Coronary artery (tissue), 2 donors: ENCODE measurements at regions not wholly inside any gene's neighbourhood (a gene's known extent, or its start where the extent isn't known, plus 50 kb on each side); places are given as distances from the start of the nearest gene placed in this dataset.

Experiments used
- DNase-seq: peaks from one replicate; pipeline ENCODE4 v3.0.0-alpha.2; 2017; ENCODE audit warnings: low spot score
- H3K27ac ChIP-seq, 2 donors: fragments of 200-600 bp; sonication (generic); one replicate each; pipeline ENCODE4 v1.5.1; 2016 to 2019
- H3K4me3 ChIP-seq: fragments of 200-600 bp; sonication (generic); 2 replicates; pipeline ENCODE4 v1.5.1; 2016; ENCODE audit warnings: mild to moderate bottlenecking, moderate library complexity
- CTCF ChIP-seq: fragments of 200-600 bp; sonication (generic); IDR thresholded peaks from one replicate; pipeline ENCODE4 v1.5.1; 2019; ENCODE audit warnings: antibody characterized with exemption

- no peak for DNase-seq
- Histone ChIP-seq H3K27ac (no peak overlapping the region), H3K4me3 (no peak overlapping the region)
- no peak for TF ChIP-seq CTCF
Measured at GRCh38 chr10:130801784-130802183, 509.7 kb downstream of the TCERG1L start.

GRCh38 chr10:130802301-130802700 lies 509.2 kb downstream of the TCERG1L start:
- H3K27ac ChIP-seq, result no peak overlapping the region
- H3K4me3 ChIP-seq, result no peak overlapping the region
- no peak for TF ChIP-seq CTCF
- DNase-seq, result no peak

DNA sequence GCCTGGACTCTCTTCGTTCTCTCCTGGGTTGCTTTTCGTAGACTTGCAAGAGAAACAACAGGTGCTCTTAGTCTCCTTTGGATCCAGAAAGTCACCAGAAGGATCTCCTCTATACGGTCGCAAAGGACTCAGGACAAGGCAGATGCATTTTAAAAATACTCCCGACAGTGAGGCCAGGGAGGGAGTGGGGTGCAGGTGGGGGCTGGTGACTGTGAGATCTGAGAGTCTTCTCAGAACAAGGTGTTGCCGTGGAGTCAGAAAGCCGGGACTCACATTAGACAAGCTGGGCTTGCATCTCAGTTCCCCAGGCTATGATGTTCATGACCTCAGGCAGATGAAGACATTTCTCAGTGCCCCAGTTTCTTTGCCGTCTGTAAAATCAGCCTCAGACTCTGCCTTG lies 507.2 kb downstream of the TCERG1L start:
- Histone ChIP-seq H3K4me3 (no peak overlapping the region), H3K27ac (no peak overlapping the region)
- TF ChIP-seq CTCF, result no peak
- DNase-seq, result peak; percentile 22

- peak; percentile 67 for DNase-seq
- TF ChIP-seq CTCF, result no peak
- Histone ChIP-seq H3K4me3 (no peak overlapping the region), H3K27ac (no peak overlapping the region)
Measured at GRCh38 chr10:130804778-130805634, 506.5 kb downstream of the TCERG1L start.

- DNase-seq, result peak; percentile 59
- no peak overlapping the region for H3K4me3 ChIP-seq
- no peak overlapping the region for H3K27ac ChIP-seq
- no peak for TF ChIP-seq CTCF
Measured at GRCh38 chr10:130805635-130806030, 505.9 kb downstream of the TCERG1L start.

DNA sequence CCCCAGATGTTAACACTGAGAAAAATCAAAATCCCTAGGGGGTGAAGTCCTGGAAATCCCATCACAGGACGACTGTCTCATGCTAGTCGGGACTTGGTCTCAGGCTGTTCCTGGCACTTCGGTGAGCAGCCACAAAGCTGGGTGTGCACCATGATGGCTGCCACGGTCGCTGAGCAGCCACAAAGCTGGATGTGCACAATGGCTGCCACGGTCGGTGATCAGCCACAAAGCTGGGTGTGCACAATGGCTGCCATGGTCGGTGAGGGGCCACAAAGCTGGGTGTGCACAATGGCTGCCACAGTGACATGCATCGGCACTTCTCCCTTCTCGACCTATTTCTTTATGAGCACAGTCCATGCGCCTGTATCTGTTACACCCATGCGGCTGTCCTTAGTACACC lies 505.1 kb downstream of the TCERG1L start:
- TF ChIP-seq CTCF, result no peak
- no peak overlapping the region for H3K4me3 ChIP-seq
- H3K27ac ChIP-seq, result no peak overlapping the region
- no peak for DNase-seq

DNA sequence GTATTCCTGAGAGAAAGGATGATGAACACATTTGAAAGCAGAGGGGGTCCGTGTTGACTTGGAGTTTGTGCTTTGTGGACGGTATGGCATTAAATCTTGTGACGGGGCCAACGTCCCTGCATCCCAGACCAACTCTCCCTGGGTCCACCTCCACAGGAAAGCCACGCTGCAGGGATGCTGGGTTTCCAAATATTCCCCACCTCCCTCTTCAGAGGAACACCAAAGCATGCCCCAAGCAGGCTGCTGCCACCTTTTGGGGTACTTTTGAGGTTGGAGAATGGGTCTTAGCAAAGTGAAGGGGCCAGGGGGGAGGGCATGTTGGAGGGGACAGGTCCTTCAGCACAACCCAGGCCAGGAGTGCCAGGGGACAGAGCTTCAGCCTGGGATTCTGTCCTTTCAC lies 504.4 kb downstream of the TCERG1L start:
- Histone ChIP-seq H3K27ac (no peak overlapping the region), H3K4me3 (no peak overlapping the region)
- no peak for TF ChIP-seq CTCF
- DNase-seq, result peak; percentile 41
